ENCODE measurements at regions not wholly inside any gene's neighbourhood (a gene's known extent, or its start where the extent isn't known, plus 50 kb on each side); places are given as distances from the start of the nearest gene placed in this dataset.

GRCh38 chr2:184463102-184463865, 135.0 kb upstream of the ZNF804A start:
- Histone ChIP-seq H3K27me3 (ENCODE audit: low read length) (no peaks in the 10 kb centered on the region), H3K79me2 (ENCODE audit: low read length) (no peaks in the 10 kb centered on the region), H2AFZ (ENCODE audit: low read length) (no peak overlapping the region), H3F3A (ENCODE audit: low read length, unreplicated experiment) (no peaks in the 10 kb centered on the region), H3K4me1 (ENCODE audit: insufficient read depth, low read length) (no peaks in the 10 kb centered on the region), H3K4me3 (ENCODE audit: low read length) (no peak overlapping the region), H3K27ac (ENCODE audit: low read length) (no peak overlapping the region), H4K20me1 (ENCODE audit: low read length) (no peaks in the 10 kb centered on the region), H3K9me2 (replicated peaks; ENCODE audit: low read length) (no peaks in the 10 kb centered on the region), H3K4me2 (ENCODE audit: low read length) (no peak overlapping the region), H3K9ac (ENCODE audit: low read length) (no peak overlapping the region), H3K9me3 (ENCODE audit: low read length) (no peaks in the 10 kb centered on the region), H3K36me3 (ENCODE audit: low read depth, low read length) (no peaks in the 10 kb centered on the region)
- no peak for DNase-seq
- ATAC-seq: no peak
- BruUV-seq (replicated peaks): no TSS peak
- ChIA-PET CTCF (no interaction called here), POLR2A (ENCODE audit: unreplicated experiment) (no interaction called here)
- TF ChIP-seq EZH2phosphoT487 (IDR thresholded peaks at IDR 0.05; ENCODE audit: borderline replicate concordance, low read length) (no peak), CTCF (conservative IDR thresholded peaks at IDR 0.05; ENCODE audit: low read depth, low read length) (no peak), EZH2 (IDR thresholded peaks at IDR 0.05; ENCODE audit: low read length, unreplicated experiment) (no peak)
- intact Hi-C loops (cut with micrococcal nuclease): no loop called here

- ChIA-PET POLR2A (ENCODE audit: unreplicated experiment) (no interaction called here), CTCF (no interaction called here)
- H4K20me1 ChIP-seq (ENCODE audit: low read length): no peaks in the 10 kb centered on the region
- H3F3A ChIP-seq (ENCODE audit: low read length, unreplicated experiment): no peaks in the 10 kb centered on the region
- no peaks in the 10 kb centered on the region for H3K27me3 ChIP-seq (ENCODE audit: low read length)
- no peaks in the 10 kb centered on the region for H3K36me3 ChIP-seq (ENCODE audit: low read depth, low read length)
- no TSS peak for BruUV-seq (replicated peaks)
- DNase-seq: no peak
- TF ChIP-seq CTCF (conservative IDR thresholded peaks at IDR 0.05; ENCODE audit: low read depth, low read length): no peak
- TF ChIP-seq EZH2phosphoT487 (IDR thresholded peaks at IDR 0.05; ENCODE audit: borderline replicate concordance, low read length): no peak
- no peak for TF ChIP-seq EZH2 (IDR thresholded peaks at IDR 0.05; ENCODE audit: low read length, unreplicated experiment)
- H3K9me3 ChIP-seq (ENCODE audit: low read length): no peaks in the 10 kb centered on the region
- H3K4me2 ChIP-seq (ENCODE audit: low read length): no peak overlapping the region
- no peaks in the 10 kb centered on the region for H3K9me2 ChIP-seq (replicated peaks; ENCODE audit: low read length)
- H3K4me1 ChIP-seq (ENCODE audit: insufficient read depth, low read length): no peaks in the 10 kb centered on the region
- no peak overlapping the region for H3K9ac ChIP-seq (ENCODE audit: low read length)
- H3K79me2 ChIP-seq (ENCODE audit: low read length): no peaks in the 10 kb centered on the region
- intact Hi-C loops (cut with micrococcal nuclease): no loop called here
- no peak overlapping the region for H3K27ac ChIP-seq (ENCODE audit: low read length)
- no peak for ATAC-seq
- no peak overlapping the region for H2AFZ ChIP-seq (ENCODE audit: low read length)
- no peak overlapping the region for H3K4me3 ChIP-seq (ENCODE audit: low read length)
Measured at GRCh38 chr2:184463866-184464248, 134.5 kb upstream of the ZNF804A start.

- Histone ChIP-seq H3F3A (ENCODE audit: low read length, unreplicated experiment) (no peaks in the 10 kb centered on the region), H2AFZ (ENCODE audit: low read length) (no peak overlapping the region), H4K20me1 (ENCODE audit: low read length) (no peaks in the 10 kb centered on the region), H3K9ac (ENCODE audit: low read length) (no peak overlapping the region), H3K79me2 (ENCODE audit: low read length) (no peaks in the 10 kb centered on the region), H3K4me1 (ENCODE audit: insufficient read depth, low read length) (no peaks in the 10 kb centered on the region), H3K36me3 (ENCODE audit: low read depth, low read length) (no peaks in the 10 kb centered on the region), H3K27me3 (ENCODE audit: low read length) (no peaks in the 10 kb centered on the region), H3K9me2 (replicated peaks; ENCODE audit: low read length) (no peaks in the 10 kb centered on the region), H3K27ac (ENCODE audit: low read length) (no peak overlapping the region), H3K9me3 (ENCODE audit: low read length) (no peaks in the 10 kb centered on the region), H3K4me2 (ENCODE audit: low read length) (no peak overlapping the region), H3K4me3 (ENCODE audit: low read length) (no peak overlapping the region)
- POLR2A ChIA-PET (ENCODE audit: unreplicated experiment): no interaction called here
- BruUV-seq (replicated peaks): no TSS peak
- CTCF ChIA-PET: no interaction called here
- DNase-seq (no peak), ATAC-seq (no peak)
- intact Hi-C loops (cut with micrococcal nuclease): no loop called here
- TF ChIP-seq EZH2 (IDR thresholded peaks at IDR 0.05; ENCODE audit: low read length, unreplicated experiment): no peak
- TF ChIP-seq EZH2phosphoT487 (IDR thresholded peaks at IDR 0.05; ENCODE audit: borderline replicate concordance, low read length): no peak
- TF ChIP-seq CTCF (conservative IDR thresholded peaks at IDR 0.05; ENCODE audit: low read depth, low read length): no peak
Measured at GRCh38 chr2:184468826-184469225, 129.5 kb upstream of the ZNF804A start.
